Astrocyte (in vitro differentiated cells and primary cell): ENCODE measurements at regions not wholly inside any gene's neighbourhood (a gene's known extent, or its start where the extent isn't known, plus 50 kb on each side); places are given as distances from the start of the nearest gene placed in this dataset.

ENCODE experiments used
- CTCF ChIP-seq: IDR thresholded peaks from 2 replicates; pipeline ENCODE4 v1.5.1; 2011; ENCODE audit warnings: low read depth, mild to moderate bottlenecking, inconsistent platforms, low read length, moderate library complexity; ENCODE audit not compliant: insufficient read depth
- EZH2 ChIP-seq: IDR thresholded peaks from 2 replicates; pipeline ENCODE4 v1.6.1; 2012; ENCODE audit warnings: mild to moderate bottlenecking, low read length, inconsistent platforms; ENCODE audit not compliant: insufficient read depth

- TF ChIP-seq CTCF: no peak
- TF ChIP-seq EZH2: no peak
Observed at GRCh38 chr17:71467719-71468118, 653.1 kb upstream of the SOX9 start.
